Posterior vena cava (tissue), 2 donors: ENCODE measurements at regions not wholly inside any gene's neighbourhood (a gene's known extent, or its start where the extent isn't known, plus 50 kb on each side); places are given as distances from the start of the nearest gene placed in this dataset.

Experiments used
- DNase-seq: peaks from one replicate; pipeline ENCODE4 v3.0.0-alpha.2; 2020; ENCODE audit warnings: low spot score
- intact Hi-C, 2 donors: fragments of 100-400 bp; cut with DNase I; formaldehyde crosslinking; loops; one replicate each; pipeline versions ENCODE4 v1.14.1 to v1.14.2; 2022 to 2023
- donor health status: DM: yes; HTN: yes; CAD: no.
- donor health status: DM: yes; HTN: yes; CAD: no.

GRCh38 chr4:125828346-125828745 lies 513.6 kb downstream of the FAT4 start:
- no peak for DNase-seq
- intact Hi-C loops: no loop called here

GRCh38 chr4:125832161-125832560 lies 517.4 kb downstream of the FAT4 start:
- intact Hi-C loops: no loop called here
- DNase-seq: no peak

- intact Hi-C loops: no loop called here
- DNase-seq: no peak
Observed at GRCh38 chr4:125836597-125837195, 521.9 kb downstream of the FAT4 start.

GRCh38 chr4:125837493-125838201 lies 522.9 kb downstream of the FAT4 start:
- intact Hi-C loops: no loop called here
- DNase-seq: no peak

- intact Hi-C loops: no loop called here
- DNase-seq: no peak
Observed at GRCh38 chr4:125838202-125838601, 523.4 kb downstream of the FAT4 start.

GRCh38 chr4:125838924-125839323 lies 524.2 kb downstream of the FAT4 start:
- intact Hi-C loops: no loop called here
- DNase-seq: no peak

GRCh38 chr4:125843947-125844346 lies 529.2 kb downstream of the FAT4 start:
- intact Hi-C loops: no loop called here
- no peak for DNase-seq

GRCh38 chr4:125847518-125847917 lies 532.8 kb downstream of the FAT4 start:
- intact Hi-C loops: no loop called here

GRCh38 chr4:125849869-125850268 lies 535.1 kb downstream of the FAT4 start:
- intact Hi-C loops: no loop called here
- no peak for DNase-seq

More at GRCh38 chr4:125847518-125847917, 532.8 kb downstream of the FAT4 start:
- DNase-seq: no peak

GRCh38 chr4:125891597-125892258 lies 577.0 kb downstream of the FAT4 start:
- DNase-seq: no peak
- intact Hi-C loops: loop anchor here in 1 of 2 donors (1.0 kb wide), 1 partner anchor 19 kb away; no protein-coding TSS in a partner anchor

GRCh38 chr4:125904802-125905201 lies 590.0 kb downstream of the FAT4 start:
- intact Hi-C loops: no loop called here
- no peak for DNase-seq

- intact Hi-C loops: no loop called here
Observed at GRCh38 chr4:125911058-125911457, 596.3 kb downstream of the FAT4 start.

GRCh38 chr4:125911481-125911880 lies 596.7 kb downstream of the FAT4 start:
- intact Hi-C loops: no loop called here
- no peak for DNase-seq

More at GRCh38 chr4:125911058-125911457, 596.3 kb downstream of the FAT4 start:
- no peak for DNase-seq

- intact Hi-C loops: no loop called here
- no peak for DNase-seq
Observed at GRCh38 chr4:125917559-125917958, 602.8 kb downstream of the FAT4 start.

GRCh38 chr4:125928652-125929051 lies 613.9 kb downstream of the FAT4 start:
- intact Hi-C loops: no loop called here

GRCh38 chr4:125938541-125938940 lies 623.8 kb downstream of the FAT4 start:
- intact Hi-C loops: no loop called here
- DNase-seq: no peak

More at GRCh38 chr4:125928652-125929051, 613.9 kb downstream of the FAT4 start:
- no peak for DNase-seq

GRCh38 chr4:125940426-125940825 lies 625.7 kb downstream of the FAT4 start:
- intact Hi-C loops: no loop called here
- DNase-seq: no peak

GRCh38 chr4:125944966-125945365 lies 630.2 kb downstream of the FAT4 start:
- intact Hi-C loops: no loop called here
- DNase-seq: no peak

- intact Hi-C loops: no loop called here
- DNase-seq: no peak
Observed at GRCh38 chr4:125948021-125948420, 633.3 kb downstream of the FAT4 start.

GRCh38 chr4:125951261-125951887 lies 636.6 kb downstream of the FAT4 start:
- no peak for DNase-seq
- intact Hi-C loops: no loop called here
